ENCODE measurements at regions not wholly inside any gene's neighbourhood (a gene's known extent, or its start where the extent isn't known, plus 50 kb on each side); places are given as distances from the start of the nearest gene placed in this dataset.

GRCh38 chr2:34317797-34318196, 718.7 kb upstream of the FAM98A start:
- H3K27me3 Mint-ChIP-seq (ENCODE audit: low read depth): no peaks in the 10 kb centered on the region
- no peak overlapping the region for H3K27ac Mint-ChIP-seq

GRCh38 chr2:34316788-34317187, 717.7 kb upstream of the FAM98A start:
- Mint-ChIP-seq H3K4me1 (no peaks in the 10 kb centered on the region), H3K36me3 (ENCODE audit: low read depth) (no peaks in the 10 kb centered on the region), H3K27me3 (ENCODE audit: low read depth) (no peaks in the 10 kb centered on the region), H3K4me3 (no peak overlapping the region), H3K9me3 (no peaks in the 10 kb centered on the region), H3K27ac (no peak overlapping the region)
- TF ChIP-seq CTCF (IDR thresholded peaks at IDR 0.05; ENCODE audit: unreplicated experiment in 3 of 3): no peak

More at GRCh38 chr2:34317797-34318196, 718.7 kb upstream of the FAM98A start:
- H3K4me3 Mint-ChIP-seq: no peak overlapping the region
- no peaks in the 10 kb centered on the region for H3K4me1 Mint-ChIP-seq
- no peak for TF ChIP-seq CTCF (IDR thresholded peaks at IDR 0.05; ENCODE audit: unreplicated experiment in 3 of 3)
- H3K9me3 Mint-ChIP-seq: no peaks in the 10 kb centered on the region
- H3K36me3 Mint-ChIP-seq (ENCODE audit: low read depth): no peaks in the 10 kb centered on the region

GRCh38 chr2:34311816-34312215, 712.7 kb upstream of the FAM98A start:
- no peak overlapping the region for H3K4me3 Mint-ChIP-seq
- H3K27me3 Mint-ChIP-seq (ENCODE audit: low read depth): no peaks in the 10 kb centered on the region
- H3K4me1 Mint-ChIP-seq: no peaks in the 10 kb centered on the region
- no peak overlapping the region for H3K27ac Mint-ChIP-seq
- H3K36me3 Mint-ChIP-seq (ENCODE audit: low read depth): no peaks in the 10 kb centered on the region
- TF ChIP-seq CTCF (IDR thresholded peaks at IDR 0.05; ENCODE audit: unreplicated experiment in 3 of 3): no peak
- H3K9me3 Mint-ChIP-seq: no peaks in the 10 kb centered on the region

GRCh38 chr2:34308140-34308539, 709.0 kb upstream of the FAM98A start:
- Mint-ChIP-seq H3K36me3 (ENCODE audit: low read depth) (no peaks in the 10 kb centered on the region), H3K9me3 (no peaks in the 10 kb centered on the region), H3K27ac (no peak overlapping the region), H3K27me3 (ENCODE audit: low read depth) (no peaks in the 10 kb centered on the region), H3K4me3 (no peak overlapping the region), H3K4me1 (no peaks in the 10 kb centered on the region)
- no peak for TF ChIP-seq CTCF (IDR thresholded peaks at IDR 0.05; ENCODE audit: unreplicated experiment in 3 of 3)

GRCh38 chr2:34307636-34308035, 708.5 kb upstream of the FAM98A start:
- TF ChIP-seq CTCF (IDR thresholded peaks at IDR 0.05; ENCODE audit: unreplicated experiment in 3 of 3): no peak
- Mint-ChIP-seq H3K4me3 (no peak overlapping the region), H3K4me1 (no peaks in the 10 kb centered on the region), H3K36me3 (ENCODE audit: low read depth) (no peaks in the 10 kb centered on the region), H3K9me3 (no peaks in the 10 kb centered on the region), H3K27me3 (ENCODE audit: low read depth) (no peaks in the 10 kb centered on the region), H3K27ac (no peak overlapping the region)

GRCh38 chr2:34306745-34307144, 707.6 kb upstream of the FAM98A start:
- Mint-ChIP-seq H3K4me3 (no peak overlapping the region), H3K36me3 (ENCODE audit: low read depth) (no peaks in the 10 kb centered on the region), H3K9me3 (no peaks in the 10 kb centered on the region), H3K27me3 (ENCODE audit: low read depth) (no peaks in the 10 kb centered on the region), H3K27ac (no peak overlapping the region), H3K4me1 (no peaks in the 10 kb centered on the region)
- TF ChIP-seq CTCF (IDR thresholded peaks at IDR 0.05; ENCODE audit: unreplicated experiment in 3 of 3): no peak

Data from nephron (organoid).